H1 (cell line): ENCODE measurements at regions not wholly inside any gene's neighbourhood (a gene's known extent, or its start where the extent isn't known, plus 50 kb on each side); places are given as distances from the start of the nearest gene placed in this dataset.

Source experiments
- CEBPB ChIP-seq: IDR thresholded peaks from 2 replicates; pipeline ENCODE4 v1.6.1; 2012; ENCODE audit warnings: low read depth, low read length
- EZH2 ChIP-seq: fragments of 200-600 bp; sonication (generic); IDR thresholded peaks from 2 replicates; pipeline ENCODE4 v1.7.1; 2012; ENCODE audit warnings: low read depth, mild to moderate bottlenecking, moderate library complexity, low read length, inconsistent platforms; ENCODE audit not compliant: severe bottlenecking
- RFX5 ChIP-seq: IDR thresholded peaks from 2 replicates; pipeline ENCODE4 v1.6.1; 2011; ENCODE audit warnings: low read depth, low read length, improper control_type of control experiment, borderline replicate concordance
- RXRA ChIP-seq: IDR thresholded peaks from 2 replicates; pipeline ENCODE4 v1.6.1; 2011; ENCODE audit warnings: low read depth, mild to moderate bottlenecking, low read length, moderate library complexity; ENCODE audit not compliant: insufficient read depth
- SAP30 ChIP-seq: fragments of 300-600 bp; sonication (generic); IDR thresholded peaks from 2 replicates; pipeline ENCODE4 v1.7.1; 2012; ENCODE audit warnings: low read length, moderate library complexity, mild to moderate bottlenecking, inconsistent platforms; ENCODE audit not compliant: insufficient read depth, insufficient replicate concordance
- SRF ChIP-seq: IDR thresholded peaks from 2 replicates; pipeline ENCODE4 v1.6.1; 2011; ENCODE audit warnings: mild to moderate bottlenecking, low read depth, low read length, moderate library complexity
- TF ChIP-seq, protein P1 (sequence below), 3 experiments: IDR thresholded peaks; 1 replicate in 2 of 3; 2 replicates in 1 of 3; pipeline versions ENCODE4 v1.5.1 to v1.6.1; 2011; ENCODE audit warnings: low read length in 3 of 3, mild to moderate bottlenecking in 3 of 3, inconsistent platforms in 2 of 3, low read depth in 1 of 3, moderate library complexity in 1 of 3; ENCODE audit not compliant: insufficient read depth in 1 of 3; ENCODE audit errors: control extremely low read depth in 1 of 3
- TF ChIP-seq, protein P2 (sequence below): IDR thresholded peaks from 2 replicates; pipeline ENCODE4 v1.6.1; 2011; ENCODE audit warnings: low read length, improper control_type of control experiment
- TF ChIP-seq, protein P3 (sequence below): IDR thresholded peaks from 2 replicates; pipeline ENCODE4 v1.6.1; 2012; ENCODE audit warnings: low read length, inconsistent platforms

DNA sequence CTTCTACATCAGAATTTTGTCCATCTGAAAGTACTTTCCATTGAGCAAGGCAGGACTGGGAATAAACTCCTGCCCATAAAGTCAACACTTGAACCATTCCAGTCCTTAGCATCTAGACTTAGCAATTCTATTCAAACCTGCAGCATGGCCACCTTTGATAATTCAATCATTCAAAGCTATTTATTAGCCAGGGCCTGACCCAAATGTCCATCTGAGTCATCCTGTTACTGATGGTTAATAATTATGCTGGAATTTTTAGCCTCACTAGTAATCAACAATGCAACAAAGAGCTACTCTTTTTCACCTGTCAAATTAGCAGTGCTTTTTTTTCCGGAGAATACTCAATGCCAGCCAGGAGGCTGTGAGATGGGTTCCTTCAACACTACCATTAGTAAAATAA lies 72.7 kb upstream of the SNRK start:
- TF ChIP-seq, protein P1, sequence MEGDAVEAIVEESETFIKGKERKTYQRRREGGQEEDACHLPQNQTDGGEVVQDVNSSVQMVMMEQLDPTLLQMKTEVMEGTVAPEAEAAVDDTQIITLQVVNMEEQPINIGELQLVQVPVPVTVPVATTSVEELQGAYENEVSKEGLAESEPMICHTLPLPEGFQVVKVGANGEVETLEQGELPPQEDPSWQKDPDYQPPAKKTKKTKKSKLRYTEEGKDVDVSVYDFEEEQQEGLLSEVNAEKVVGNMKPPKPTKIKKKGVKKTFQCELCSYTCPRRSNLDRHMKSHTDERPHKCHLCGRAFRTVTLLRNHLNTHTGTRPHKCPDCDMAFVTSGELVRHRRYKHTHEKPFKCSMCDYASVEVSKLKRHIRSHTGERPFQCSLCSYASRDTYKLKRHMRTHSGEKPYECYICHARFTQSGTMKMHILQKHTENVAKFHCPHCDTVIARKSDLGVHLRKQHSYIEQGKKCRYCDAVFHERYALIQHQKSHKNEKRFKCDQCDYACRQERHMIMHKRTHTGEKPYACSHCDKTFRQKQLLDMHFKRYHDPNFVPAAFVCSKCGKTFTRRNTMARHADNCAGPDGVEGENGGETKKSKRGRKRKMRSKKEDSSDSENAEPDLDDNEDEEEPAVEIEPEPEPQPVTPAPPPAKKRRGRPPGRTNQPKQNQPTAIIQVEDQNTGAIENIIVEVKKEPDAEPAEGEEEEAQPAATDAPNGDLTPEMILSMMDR (IDR thresholded peaks at IDR 0.05; ENCODE audit: control extremely low read depth in 1 of 3, insufficient read depth in 1 of 3, low read depth in 1 of 3, low read length in 3 of 3): no peak
- no peak for TF ChIP-seq CEBPB
- no peak for TF ChIP-seq SRF
- no peak for TF ChIP-seq RFX5
- TF ChIP-seq SAP30: no peak
- TF ChIP-seq, protein P2, sequence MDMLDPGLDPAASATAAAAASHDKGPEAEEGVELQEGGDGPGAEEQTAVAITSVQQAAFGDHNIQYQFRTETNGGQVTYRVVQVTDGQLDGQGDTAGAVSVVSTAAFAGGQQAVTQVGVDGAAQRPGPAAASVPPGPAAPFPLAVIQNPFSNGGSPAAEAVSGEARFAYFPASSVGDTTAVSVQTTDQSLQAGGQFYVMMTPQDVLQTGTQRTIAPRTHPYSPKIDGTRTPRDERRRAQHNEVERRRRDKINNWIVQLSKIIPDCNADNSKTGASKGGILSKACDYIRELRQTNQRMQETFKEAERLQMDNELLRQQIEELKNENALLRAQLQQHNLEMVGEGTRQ: no peak
- TF ChIP-seq, protein P3, sequence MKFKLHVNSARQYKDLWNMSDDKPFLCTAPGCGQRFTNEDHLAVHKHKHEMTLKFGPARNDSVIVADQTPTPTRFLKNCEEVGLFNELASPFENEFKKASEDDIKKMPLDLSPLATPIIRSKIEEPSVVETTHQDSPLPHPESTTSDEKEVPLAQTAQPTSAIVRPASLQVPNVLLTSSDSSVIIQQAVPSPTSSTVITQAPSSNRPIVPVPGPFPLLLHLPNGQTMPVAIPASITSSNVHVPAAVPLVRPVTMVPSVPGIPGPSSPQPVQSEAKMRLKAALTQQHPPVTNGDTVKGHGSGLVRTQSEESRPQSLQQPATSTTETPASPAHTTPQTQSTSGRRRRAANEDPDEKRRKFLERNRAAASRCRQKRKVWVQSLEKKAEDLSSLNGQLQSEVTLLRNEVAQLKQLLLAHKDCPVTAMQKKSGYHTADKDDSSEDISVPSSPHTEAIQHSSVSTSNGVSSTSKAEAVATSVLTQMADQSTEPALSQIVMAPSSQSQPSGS: no peak
- TF ChIP-seq RXRA: no peak
- TF ChIP-seq EZH2: no peak
